IMR-90 (cell line): ENCODE measurements at regions not wholly inside any gene's neighbourhood (a gene's known extent, or its start where the extent isn't known, plus 50 kb on each side); places are given as distances from the start of the nearest gene placed in this dataset.

Experiments used
- ATAC-seq: fragments of 200-7000 bp; cut with Tn5 transposase; 2 replicates; pipeline ENCODE4 v1.9.1; 2020; ENCODE audit warnings: low read depth, mild to moderate bottlenecking, moderate library complexity
- BruUV-seq: library from RNA; stranded (reverse); fragments of 400-500 nt; replicated peaks from 2 replicates; lab custom pipeline; 2021; lab: Mats Ljungman, UMichigan
- CTCF ChIA-PET: fragments of 300-600 bp; formaldehyde crosslinking; extraction: SDS; loops from one replicate; lab custom pipeline; 2021; ENCODE audit warnings: antibody characterized with exemption; lab: Yijun Ruan, JAX
- POLR2A ChIA-PET: fragments of 300-600 bp; sonication (Branson Sonifier 250); formaldehyde crosslinking; loops from one replicate; lab custom pipeline; 2022; ENCODE audit warnings: antibody characterized with exemption; ENCODE audit not compliant: unreplicated experiment; lab: Charles Lee
- DNase-seq: peaks from one replicate; pipeline ENCODE4 v3.0.0; 2013
- H2AFZ ChIP-seq: replicated peaks from 2 replicates; pipeline ENCODE3; 2013; ENCODE audit warnings: low read length, mild to moderate bottlenecking; ENCODE audit not compliant: poor library complexity
- H2AK5ac ChIP-seq: 2 replicates; pipeline ENCODE4 v1.6.1; 2013; ENCODE audit warnings: low read depth, low read length, inconsistent platforms
- H2AK9ac ChIP-seq: replicated peaks from 2 replicates; pipeline ENCODE3; 2013; ENCODE audit warnings: mild to moderate bottlenecking, low read depth, low read length, moderate library complexity; ENCODE audit not compliant: poor library complexity
- H2BK120ac ChIP-seq: 2 replicates; pipeline ENCODE4 v1.6.1; 2013; ENCODE audit warnings: low read depth, low read length, inconsistent platforms
- H2BK15ac ChIP-seq: 3 replicates; pipeline ENCODE4 v1.6.1; 2013; ENCODE audit warnings: low read depth, low read length, inconsistent platforms
- H2BK20ac ChIP-seq: 2 replicates; pipeline ENCODE4 v1.6.1; 2013; ENCODE audit warnings: low read depth, mild to moderate bottlenecking, inconsistent platforms, low read length, moderate library complexity
- H2BK5ac ChIP-seq: 2 replicates; pipeline ENCODE4 v1.6.1; 2013; ENCODE audit warnings: mild to moderate bottlenecking, low read depth, low read length, inconsistent platforms; ENCODE audit not compliant: poor library complexity, severe bottlenecking
- H3K14ac ChIP-seq: replicated peaks from 2 replicates; pipeline ENCODE4 v1.6.1; 2013; ENCODE audit warnings: low read depth, low read length, inconsistent platforms
- H3K18ac ChIP-seq: 2 replicates; pipeline ENCODE4 v1.6.1; 2013; ENCODE audit warnings: low read depth, low read length, control low read depth
- H3K23ac ChIP-seq: 2 replicates; pipeline ENCODE4 v1.6.1; 2013; ENCODE audit warnings: low read depth, low read length, inconsistent platforms
- H3K27ac ChIP-seq: 2 replicates; pipeline ENCODE4 v1.5.1; 2013; ENCODE audit warnings: mild to moderate bottlenecking, control low read depth, low read length; ENCODE audit not compliant: insufficient read depth
- H3K27me3 ChIP-seq: 2 replicates; pipeline ENCODE4 v1.6.1; 2013; ENCODE audit warnings: low read length; ENCODE audit not compliant: control insufficient read depth, insufficient read depth
- H3K36me3 ChIP-seq: 2 replicates; pipeline ENCODE4 v1.6.1; 2013; ENCODE audit warnings: low read length, mixed read lengths; ENCODE audit not compliant: control insufficient read depth, insufficient read depth
- H3K4ac ChIP-seq: 2 replicates; pipeline ENCODE4 v1.6.1; 2013; ENCODE audit warnings: low read depth, low read length, inconsistent platforms
- H3K4me1 ChIP-seq: 2 replicates; pipeline ENCODE4 v1.6.1; 2013; ENCODE audit warnings: low read length, mixed read lengths; ENCODE audit not compliant: control insufficient read depth, insufficient read depth
- H3K4me2 ChIP-seq: 2 replicates; pipeline ENCODE4 v1.6.1; 2013; ENCODE audit warnings: low read depth, mild to moderate bottlenecking, control low read depth, low read length, moderate library complexity
- H3K4me3 ChIP-seq: 2 replicates; pipeline ENCODE4 v1.5.1; 2013; ENCODE audit warnings: low read depth, mild to moderate bottlenecking, control low read depth, low read length, moderate library complexity; ENCODE audit not compliant: insufficient read depth
- H3K56ac ChIP-seq: 2 replicates; pipeline ENCODE4 v1.6.1; 2013; ENCODE audit warnings: low read length, inconsistent platforms; ENCODE audit not compliant: insufficient read depth; ENCODE audit errors: extremely low read depth
- H3K79me1 ChIP-seq, 2 experiments: 2 replicates each; pipeline ENCODE4 v1.6.1; 2013; ENCODE audit warnings: low read length in 2 of 2, inconsistent platforms in 1 of 2, low read depth in 1 of 2
- H3K9ac ChIP-seq: 2 replicates; pipeline ENCODE4 v1.6.1; 2013; ENCODE audit warnings: low read depth, low read length, control low read depth
- H3K9me1 ChIP-seq: 2 replicates; pipeline ENCODE4 v1.6.1; 2013; ENCODE audit warnings: low read length, inconsistent platforms; ENCODE audit not compliant: insufficient read depth
- H3K9me3 ChIP-seq: 2 replicates; pipeline ENCODE4 v1.6.1; 2013; ENCODE audit warnings: low read length; ENCODE audit not compliant: control insufficient read depth, insufficient read depth
- H4K20me1 ChIP-seq: 2 replicates; pipeline ENCODE4 v1.6.1; 2013; ENCODE audit warnings: low read length, inconsistent platforms; ENCODE audit not compliant: insufficient read depth
- H4K5ac ChIP-seq: 2 replicates; pipeline ENCODE4 v1.6.1; 2013; ENCODE audit warnings: mild to moderate bottlenecking, low read depth, low read length, control low read depth
- H4K8ac ChIP-seq, 2 experiments: 2 replicates each; pipeline ENCODE4 v1.6.1; 2013; ENCODE audit warnings: low read depth in 2 of 2, low read length in 2 of 2, control low read depth in 1 of 2, inconsistent platforms in 1 of 2
- H4K91ac ChIP-seq: 2 replicates; pipeline ENCODE4 v1.6.1; 2013; ENCODE audit warnings: low read depth, low read length, inconsistent platforms; ENCODE audit not compliant: insufficient read depth
- CTCF ChIP-seq: conservative IDR thresholded peaks from 2 replicates; pipeline ENCODE4 v1.5.1; 2012; ENCODE audit warnings: mild to moderate bottlenecking, low read depth, low read length, improper control_type of control experiment
- MAFK ChIP-seq: IDR thresholded peaks from 2 replicates; pipeline ENCODE4 v1.6.1; 2012; ENCODE audit warnings: low read depth, low read length, improper control_type of control experiment
- POLR2A ChIP-seq: IDR thresholded peaks from 2 replicates; pipeline ENCODE4 v1.6.1; 2012; ENCODE audit warnings: mild to moderate bottlenecking, low read depth, low read length
- RAD21 ChIP-seq: IDR thresholded peaks from 2 replicates; pipeline ENCODE4 v1.6.1; 2012; ENCODE audit warnings: low read length, improper control_type of control experiment
- RCOR1 ChIP-seq: IDR thresholded peaks from 2 replicates; pipeline ENCODE4 v1.6.1; 2012; ENCODE audit warnings: mild to moderate bottlenecking, low read length, improper control_type of control experiment; ENCODE audit not compliant: insufficient replicate concordance
- RFX5 ChIP-seq: IDR thresholded peaks from 2 replicates; pipeline ENCODE4 v1.8.0; 2012; ENCODE audit warnings: low read depth, mild to moderate bottlenecking, low read length, moderate library complexity
- WGBS, 2 experiments: methylation state at CpG; one replicate each; pipeline versions ENCODE4 v1.1.5 to v1.1.7; 2013; ENCODE audit warnings: missing lambda C conversion rate in 2 of 2; ENCODE audit not compliant: insufficient read length in 1 of 2; ENCODE audit errors: extremely low coverage in 2 of 2; 5-methylcytosine and 5-hydroxymethylcytosine counted together
- dilution Hi-C: fragments of 300-500 bp; cut with HindIII; formaldehyde crosslinking; loops from one replicate; pipeline ENCODE4 v1.14.3; 2018; ENCODE audit warnings: low sequenced_read_pairs; ENCODE audit not compliant: unreplicated experiment
- in situ Hi-C: fragments of 300-500 bp; cut with MboI; formaldehyde crosslinking; loops from 3 replicates; pipeline ENCODE4 v1.14.3; 2019; ENCODE audit warnings: low sequenced_read_pairs, inconsistent platforms, mixed read lengths
- intact Hi-C: fragments of 100-400 bp; cut with micrococcal nuclease; formaldehyde crosslinking; loops from 2 replicates; pipeline ENCODE4 v1.10.0; 2022

GRCh38 chr21:27258742-27259448 lies 292.0 kb upstream of the ADAMTS5 start:
- ATAC-seq (no peak), DNase-seq (no peak)
- Histone ChIP-seq H3K9me3 (no peaks in the 10 kb centered on the region), H2BK15ac (no peak overlapping the region), H4K20me1 (no peaks in the 10 kb centered on the region), H4K5ac (no peak overlapping the region), H3K18ac (no peak overlapping the region), H2AK9ac (no peak overlapping the region), H3K56ac (no peak overlapping the region), H2BK5ac (no peak overlapping the region), H3K27ac (no peak overlapping the region), H3K4ac (no peak overlapping the region), H3K36me3 (no peaks in the 10 kb centered on the region), H4K8ac (no peak overlapping the region), H2AK5ac (no peak overlapping the region), H3K27me3 (no peaks in the 10 kb centered on the region), H2BK20ac (no peak overlapping the region), H3K9me1 (no peaks in the 10 kb centered on the region), H3K9ac (no peak overlapping the region), H3K4me2 (no peak overlapping the region), H3K14ac (no peak overlapping the region), H3K79me1 (no peaks in the 10 kb centered on the region), H4K91ac (no peak overlapping the region), H3K4me3 (no peak overlapping the region), H2BK120ac (no peak overlapping the region), H2AFZ (no peak overlapping the region), H3K23ac (no peak overlapping the region), H3K4me1 (no peaks in the 10 kb centered on the region)
- dilution Hi-C loops, result no loop called here
- no peak for TF ChIP-seq RFX5
- no peak for TF ChIP-seq CTCF
- no peak for TF ChIP-seq RCOR1
- peak; percentile 91 for TF ChIP-seq MAFK
- no peak for TF ChIP-seq RAD21
- TF ChIP-seq POLR2A, result no peak
- ChIA-PET POLR2A (no interaction called here), CTCF (interaction anchor here (0.6 to 1.3 kb wide), 2 partner anchors 39 to 52 kb away, joined by 3 read pairs; no protein-coding TSS in a partner anchor)
- in situ Hi-C loops, result no loop called here
- intact Hi-C loops, result no loop called here
- BruUV-seq, result no TSS peak
- WGBS, 2 experiments, result no CpG with 5 or more reads among the region's 10 CpGs
